NCI-H2081 treated with DMSO at 0.1 percent for 48 hours (cell line): ENCODE measurements at regions not wholly inside any gene's neighbourhood (a gene's known extent, or its start where the extent isn't known, plus 50 kb on each side); places are given as distances from the start of the nearest gene placed in this dataset.

Experiments
- DNase-seq: peaks from one replicate; lab custom pipeline; 2025; lab: John Stamatoyannopoulos, UW

- no peak for DNase-seq
Observed at GRCh38 chr1:34330061-34330460, 153.4 kb downstream of the C1orf94 start.

GRCh38 chr1:34331020-34331926, 154.6 kb downstream of the C1orf94 start:
- no peak for DNase-seq

GRCh38 chr1:34332996-34333395, 156.3 kb downstream of the C1orf94 start:
- no peak for DNase-seq

GRCh38 chr1:34338871-34339270, 162.2 kb downstream of the C1orf94 start:
- DNase-seq = no peak

- DNase-seq = no peak
Observed at GRCh38 chr1:34341896-34342295, 165.2 kb downstream of the C1orf94 start.

GRCh38 chr1:34342334-34342733, 165.6 kb downstream of the C1orf94 start:
- DNase-seq = no peak

GRCh38 chr1:34346128-34346527, 169.4 kb downstream of the C1orf94 start:
- no peak for DNase-seq

GRCh38 chr1:34353409-34353808, 176.7 kb downstream of the C1orf94 start:
- no peak for DNase-seq

GRCh38 chr1:34354367-34354766, 177.7 kb downstream of the C1orf94 start:
- DNase-seq = no peak

GRCh38 chr1:34356853-34357252, 180.1 kb downstream of the C1orf94 start:
- DNase-seq = no peak

GRCh38 chr1:34358636-34359035, 181.9 kb downstream of the C1orf94 start:
- DNase-seq = no peak

GRCh38 chr1:34359411-34359810, 182.7 kb downstream of the C1orf94 start:
- DNase-seq = no peak

GRCh38 chr1:34360574-34360973, 183.9 kb downstream of the C1orf94 start:
- no peak for DNase-seq

GRCh38 chr1:34361121-34361520, 184.4 kb downstream of the C1orf94 start:
- DNase-seq = no peak

- DNase-seq = no peak
Observed at GRCh38 chr1:34361781-34362357, 185.2 kb downstream of the C1orf94 start.

GRCh38 chr1:34362949-34363348, 186.2 kb downstream of the C1orf94 start:
- no peak for DNase-seq

GRCh38 chr1:34363447-34363846, 186.7 kb downstream of the C1orf94 start:
- no peak for DNase-seq

GRCh38 chr1:34363915-34364314, 187.2 kb downstream of the C1orf94 start:
- DNase-seq = no peak

GRCh38 chr1:34364376-34364775, 187.7 kb downstream of the C1orf94 start:
- no peak for DNase-seq

- no peak for DNase-seq
Observed at GRCh38 chr1:34365295-34365694, 188.6 kb downstream of the C1orf94 start.

GRCh38 chr1:34366875-34367624, 190.3 kb downstream of the C1orf94 start:
- DNase-seq = no peak

- DNase-seq = no peak
Observed at GRCh38 chr1:34367954-34368353, 191.2 kb downstream of the C1orf94 start.
